GM12864 (cell line): ENCODE measurements at regions not wholly inside any gene's neighbourhood (a gene's known extent, or its start where the extent isn't known, plus 50 kb on each side); places are given as distances from the start of the nearest gene placed in this dataset.

Experiments used
- DNase-seq: peaks from one replicate; pipeline ENCODE4 v3.0.0-alpha.2; 2011; ENCODE audit warnings: low read depth
- H3K4me3 ChIP-seq: 2 replicates; pipeline ENCODE4 v1.5.1; 2011; ENCODE audit warnings: mild to moderate bottlenecking, low read depth, low read length, control low read depth
- TF ChIP-seq, protein P1 (sequence below): IDR thresholded peaks from 2 replicates; pipeline ENCODE4 v1.5.1; 2011; ENCODE audit warnings: low read depth, mild to moderate bottlenecking, moderate library complexity, low read length, control low read depth, inconsistent platforms; ENCODE audit errors: missing control alignments

DNA sequence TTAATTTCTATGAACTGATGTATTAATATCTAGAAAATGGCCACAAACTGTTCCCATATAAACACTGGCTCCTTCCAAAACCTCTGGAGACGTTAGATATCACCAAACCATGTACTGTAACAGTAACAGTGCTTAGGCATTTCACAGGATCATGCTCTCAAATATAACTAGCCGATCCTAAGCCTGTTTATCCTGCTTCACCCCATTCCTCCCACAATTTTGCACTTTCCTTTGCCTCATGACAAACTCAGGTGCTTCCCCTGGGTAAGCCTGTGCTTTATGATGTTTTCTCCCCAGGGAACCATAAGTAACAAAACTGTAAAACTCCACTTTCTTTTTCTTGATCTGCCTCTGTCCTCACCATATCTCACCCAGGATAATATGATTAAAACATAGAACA is 452.3 kb downstream of the PLA2G4A start:
- no peak overlapping the region for H3K4me3 ChIP-seq
- TF ChIP-seq, protein P1, sequence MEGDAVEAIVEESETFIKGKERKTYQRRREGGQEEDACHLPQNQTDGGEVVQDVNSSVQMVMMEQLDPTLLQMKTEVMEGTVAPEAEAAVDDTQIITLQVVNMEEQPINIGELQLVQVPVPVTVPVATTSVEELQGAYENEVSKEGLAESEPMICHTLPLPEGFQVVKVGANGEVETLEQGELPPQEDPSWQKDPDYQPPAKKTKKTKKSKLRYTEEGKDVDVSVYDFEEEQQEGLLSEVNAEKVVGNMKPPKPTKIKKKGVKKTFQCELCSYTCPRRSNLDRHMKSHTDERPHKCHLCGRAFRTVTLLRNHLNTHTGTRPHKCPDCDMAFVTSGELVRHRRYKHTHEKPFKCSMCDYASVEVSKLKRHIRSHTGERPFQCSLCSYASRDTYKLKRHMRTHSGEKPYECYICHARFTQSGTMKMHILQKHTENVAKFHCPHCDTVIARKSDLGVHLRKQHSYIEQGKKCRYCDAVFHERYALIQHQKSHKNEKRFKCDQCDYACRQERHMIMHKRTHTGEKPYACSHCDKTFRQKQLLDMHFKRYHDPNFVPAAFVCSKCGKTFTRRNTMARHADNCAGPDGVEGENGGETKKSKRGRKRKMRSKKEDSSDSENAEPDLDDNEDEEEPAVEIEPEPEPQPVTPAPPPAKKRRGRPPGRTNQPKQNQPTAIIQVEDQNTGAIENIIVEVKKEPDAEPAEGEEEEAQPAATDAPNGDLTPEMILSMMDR = no peak
- DNase-seq = no peak

DNA sequence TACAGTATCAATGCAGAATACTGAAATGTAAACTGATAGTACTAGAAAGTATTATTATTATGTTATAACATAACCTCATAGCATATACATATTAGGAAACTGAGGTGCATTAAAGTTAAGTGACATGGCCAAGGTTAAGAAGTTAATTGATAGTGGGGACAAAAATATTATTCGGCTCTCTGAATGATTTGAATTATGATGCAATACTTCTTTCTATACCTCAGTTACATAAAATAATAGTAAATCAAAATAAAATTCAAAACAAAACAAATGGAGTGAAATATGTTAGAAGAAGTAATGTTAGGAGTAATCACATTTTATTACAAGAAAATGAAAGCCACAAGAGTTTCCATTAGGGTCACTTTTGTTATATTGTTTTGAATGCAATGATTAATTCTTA is 455.2 kb downstream of the PLA2G4A start:
- H3K4me3 ChIP-seq = no peak overlapping the region
- DNase-seq = no peak
- TF ChIP-seq, protein P1 = no peak

GRCh38 chr1:187294421-187295201 is 465.9 kb downstream of the PLA2G4A start:
- DNase-seq = no peak
- H3K4me3 ChIP-seq = no peak overlapping the region
- TF ChIP-seq, protein P1 = no peak

GRCh38 chr1:187300081-187300480 is 471.3 kb downstream of the PLA2G4A start:
- TF ChIP-seq, protein P1 = no peak
- no peak overlapping the region for H3K4me3 ChIP-seq
- no peak for DNase-seq

GRCh38 chr1:187306710-187307415 is 478.1 kb downstream of the PLA2G4A start:
- TF ChIP-seq, protein P1 = no peak
- no peak for DNase-seq
- no peak overlapping the region for H3K4me3 ChIP-seq

GRCh38 chr1:187310038-187310631 is 481.4 kb downstream of the PLA2G4A start:
- H3K4me3 ChIP-seq = no peak overlapping the region
- TF ChIP-seq, protein P1 = no peak
- no peak for DNase-seq
